ENCODE measurements at regions not wholly inside any gene's neighbourhood (a gene's known extent, or its start where the extent isn't known, plus 50 kb on each side); places are given as distances from the start of the nearest gene placed in this dataset.

GRCh38 chr12:115008929-115009328 lies 325.0 kb upstream of the TBX3 start:
- H3K9me2 ChIP-seq (replicated peaks; ENCODE audit: low read depth, low read length), result no peaks in the 10 kb centered on the region
- H3K9me3 ChIP-seq (ENCODE audit: insufficient read depth, low read depth, low read length), result peaks cover 2% of the 10 kb centered on the region; the same call in 1 of the 2 replicates
- H3K27me3 ChIP-seq (ENCODE audit: insufficient read depth, low read length, poor library complexity, severe bottlenecking), result no peaks in the 10 kb centered on the region
- no peak overlapping the region for H3K4me3 ChIP-seq (ENCODE audit: low read length, poor library complexity, severe bottlenecking)
- no peaks in the 10 kb centered on the region for H3K4me1 ChIP-seq (ENCODE audit: insufficient read depth, low read length, poor library complexity, severe bottlenecking)
- TF ChIP-seq CTCF (conservative IDR thresholded peaks at IDR 0.05; ENCODE audit: low read length), result no peak
- no peak for TF ChIP-seq EZH2phosphoT487 (IDR thresholded peaks at IDR 0.05; ENCODE audit: borderline replicate concordance)
- no peak overlapping the region for H3K4me2 ChIP-seq (ENCODE audit: low read depth, low read length, poor library complexity, severe bottlenecking)
- no peaks in the 10 kb centered on the region for H4K20me1 ChIP-seq (ENCODE audit: insufficient read depth, low read length, poor library complexity, severe bottlenecking)
- no peaks in the 10 kb centered on the region for H3F3A ChIP-seq (ENCODE audit: low read depth)
- no peaks in the 10 kb centered on the region for H3K36me3 ChIP-seq (ENCODE audit: insufficient read depth, low read length)
- no peak overlapping the region for H3K9ac ChIP-seq (ENCODE audit: low read depth, low read length, poor library complexity, severe bottlenecking)
- H3K79me2 ChIP-seq (ENCODE audit: insufficient read depth, low read length), result no peaks in the 10 kb centered on the region
- H2AFZ ChIP-seq (ENCODE audit: low read length), result no peak overlapping the region

GRCh38 chr12:115004470-115005146 lies 320.6 kb upstream of the TBX3 start:
- no peak overlapping the region for H3K9ac ChIP-seq (ENCODE audit: low read depth, low read length, poor library complexity, severe bottlenecking)
- no peak overlapping the region for H3K4me3 ChIP-seq (ENCODE audit: low read length, poor library complexity, severe bottlenecking)
- H2AFZ ChIP-seq (ENCODE audit: low read length), result no peak overlapping the region
- H3K27me3 ChIP-seq (ENCODE audit: insufficient read depth, low read length, poor library complexity, severe bottlenecking), result no peaks in the 10 kb centered on the region
- TF ChIP-seq EZH2phosphoT487 (IDR thresholded peaks at IDR 0.05; ENCODE audit: borderline replicate concordance) (no peak), CTCF (conservative IDR thresholded peaks at IDR 0.05; ENCODE audit: low read length) (no peak)
- no peaks in the 10 kb centered on the region; the same call in 1 of the 2 replicates for H3K9me3 ChIP-seq (ENCODE audit: insufficient read depth, low read depth, low read length)
- no peaks in the 10 kb centered on the region for H3K36me3 ChIP-seq (ENCODE audit: insufficient read depth, low read length)
- H3K4me1 ChIP-seq (ENCODE audit: insufficient read depth, low read length, poor library complexity, severe bottlenecking), result no peaks in the 10 kb centered on the region
- no peak overlapping the region for H3K4me2 ChIP-seq (ENCODE audit: low read depth, low read length, poor library complexity, severe bottlenecking)
- H3K79me2 ChIP-seq (ENCODE audit: insufficient read depth, low read length), result no peaks in the 10 kb centered on the region
- no peaks in the 10 kb centered on the region for H4K20me1 ChIP-seq (ENCODE audit: insufficient read depth, low read length, poor library complexity, severe bottlenecking)
- no peaks in the 10 kb centered on the region for H3K9me2 ChIP-seq (replicated peaks; ENCODE audit: low read depth, low read length)
- H3F3A ChIP-seq (ENCODE audit: low read depth), result no peaks in the 10 kb centered on the region

GRCh38 chr12:115002434-115002833 lies 318.5 kb upstream of the TBX3 start:
- Histone ChIP-seq H3K9ac (ENCODE audit: low read depth, low read length, poor library complexity, severe bottlenecking) (no peak overlapping the region), H3K36me3 (ENCODE audit: insufficient read depth, low read length) (no peaks in the 10 kb centered on the region), H2AFZ (ENCODE audit: low read length) (no peak overlapping the region), H3K9me3 (ENCODE audit: insufficient read depth, low read depth, low read length) (no peaks in the 10 kb centered on the region; the same call in 1 of the 2 replicates), H3K9me2 (replicated peaks; ENCODE audit: low read depth, low read length) (no peaks in the 10 kb centered on the region), H3K4me3 (ENCODE audit: low read length, poor library complexity, severe bottlenecking) (no peak overlapping the region), H3K4me2 (ENCODE audit: low read depth, low read length, poor library complexity, severe bottlenecking) (no peak overlapping the region), H4K20me1 (ENCODE audit: insufficient read depth, low read length, poor library complexity, severe bottlenecking) (no peaks in the 10 kb centered on the region), H3K79me2 (ENCODE audit: insufficient read depth, low read length) (no peaks in the 10 kb centered on the region), H3K4me1 (ENCODE audit: insufficient read depth, low read length, poor library complexity, severe bottlenecking) (no peaks in the 10 kb centered on the region), H3F3A (ENCODE audit: low read depth) (no peaks in the 10 kb centered on the region), H3K27me3 (ENCODE audit: insufficient read depth, low read length, poor library complexity, severe bottlenecking) (no peaks in the 10 kb centered on the region)
- TF ChIP-seq EZH2phosphoT487 (IDR thresholded peaks at IDR 0.05; ENCODE audit: borderline replicate concordance), result no peak
- no peak for TF ChIP-seq CTCF (conservative IDR thresholded peaks at IDR 0.05; ENCODE audit: low read length)

All from Loucy (cell line).